ENCODE measurements at regions not wholly inside any gene's neighbourhood (a gene's known extent, or its start where the extent isn't known, plus 50 kb on each side); places are given as distances from the start of the nearest gene placed in this dataset.

DNA sequence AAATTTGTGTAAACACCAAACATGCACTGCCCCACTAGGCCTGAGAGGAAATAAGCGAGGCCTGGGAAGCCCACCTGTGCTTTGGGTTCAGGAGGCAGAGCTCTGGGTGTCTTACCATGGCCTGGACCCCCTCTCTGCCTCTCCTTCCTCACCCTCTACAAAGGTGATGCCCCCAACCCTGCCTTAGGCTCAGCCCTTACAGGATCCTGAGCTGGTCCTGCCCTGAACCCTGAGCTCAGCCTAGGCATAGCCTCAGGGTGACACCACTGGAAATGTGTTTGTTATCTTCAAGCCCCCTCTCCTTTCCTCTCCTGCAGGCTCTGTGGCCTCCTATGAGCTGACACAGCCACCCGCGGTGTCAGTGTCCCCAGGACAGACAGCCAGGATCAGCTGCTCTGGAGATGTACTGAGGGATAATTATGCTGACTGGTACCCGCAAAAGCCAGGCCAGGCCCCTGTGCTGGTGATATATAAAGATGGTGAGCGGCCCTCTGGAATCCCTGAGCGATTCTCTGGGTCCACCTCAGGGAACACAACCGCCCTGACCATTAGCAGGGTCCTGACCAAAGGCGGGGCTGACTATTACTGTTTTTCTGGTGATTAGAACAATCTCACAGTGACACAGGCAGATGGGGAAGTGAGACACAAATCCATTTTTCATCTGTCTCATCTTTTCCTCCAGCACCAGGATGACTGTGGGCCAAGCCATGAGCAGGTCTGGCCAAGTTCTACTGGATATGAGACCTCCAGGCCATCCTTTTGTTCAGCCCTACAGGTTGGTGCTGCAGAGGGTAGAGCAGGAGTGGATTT, 117.8 kb downstream of the GGTLC2 start:
- in situ Hi-C loops (cut with HindIII; ENCODE audit: extremely low pct_ligation_motif_present, low pct_unique_long_range_greater_than_20kb): no loop called here
- ATAC-seq: no peak
- intact Hi-C loops (cut with micrococcal nuclease; ENCODE audit: unreplicated experiment): no loop called here
- Histone ChIP-seq H3K4me3 (replicated peaks in 1 of 3; ENCODE audit: insufficient read depth in 1 of 3, low read depth in 2 of 3, low read length in 3 of 3) (no peak overlapping the region), H4K20me1 (ENCODE audit: insufficient read depth, low read length) (no peaks in the 10 kb centered on the region), H3K4me1 (ENCODE audit: insufficient read depth, low read length) (no peaks in the 10 kb centered on the region), H3K36me3 (replicated peaks in 1 of 2; ENCODE audit: control insufficient read depth in 1 of 2, insufficient read depth in 2 of 2, low read length in 2 of 2) (no peaks in the 10 kb centered on the region), H3K27ac (ENCODE audit: extremely low read length, insufficient read depth, low read length) (no peak overlapping the region), H3K4me2 (ENCODE audit: low read depth, low read length) (no peak overlapping the region), H2AFZ (ENCODE audit: low read length) (no peak overlapping the region), H3K9me3 (ENCODE audit: low read length) (no peaks in the 10 kb centered on the region), H3K27me3 (ENCODE audit: control insufficient read depth in 1 of 2, insufficient read depth in 2 of 2, low read length in 2 of 2) (peaks cover 0 to 7% of the 10 kb centered on the region in 2 experiments; a peak in 2 of 5 replicates), H3K79me2 (ENCODE audit: insufficient read depth, low read length) (no peaks in the 10 kb centered on the region), H3K9ac (ENCODE audit: insufficient read depth, low read depth, low read length) (no peak overlapping the region)
- POLR2A ChIA-PET: no interaction called here
- WGBS (ENCODE audit: low lambda C conversion rate): 0% methylated on average over 5 of the region's 8 CpGs
- TF ChIP-seq, protein P1, sequence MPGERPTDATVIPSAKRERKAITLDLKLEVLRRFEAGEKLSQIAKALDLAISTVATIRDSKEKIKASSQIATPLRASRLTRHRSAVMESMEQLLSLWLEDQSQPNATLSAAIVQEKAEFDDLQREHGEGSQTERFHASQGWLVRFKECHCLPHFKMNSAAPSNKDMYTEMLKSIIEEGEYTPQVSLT (CRISPR knock-in tag; IDR thresholded peaks at IDR 0.05; ENCODE audit: borderline replicate concordance, low read depth): no peak
- TF ChIP-seq, protein P2, sequence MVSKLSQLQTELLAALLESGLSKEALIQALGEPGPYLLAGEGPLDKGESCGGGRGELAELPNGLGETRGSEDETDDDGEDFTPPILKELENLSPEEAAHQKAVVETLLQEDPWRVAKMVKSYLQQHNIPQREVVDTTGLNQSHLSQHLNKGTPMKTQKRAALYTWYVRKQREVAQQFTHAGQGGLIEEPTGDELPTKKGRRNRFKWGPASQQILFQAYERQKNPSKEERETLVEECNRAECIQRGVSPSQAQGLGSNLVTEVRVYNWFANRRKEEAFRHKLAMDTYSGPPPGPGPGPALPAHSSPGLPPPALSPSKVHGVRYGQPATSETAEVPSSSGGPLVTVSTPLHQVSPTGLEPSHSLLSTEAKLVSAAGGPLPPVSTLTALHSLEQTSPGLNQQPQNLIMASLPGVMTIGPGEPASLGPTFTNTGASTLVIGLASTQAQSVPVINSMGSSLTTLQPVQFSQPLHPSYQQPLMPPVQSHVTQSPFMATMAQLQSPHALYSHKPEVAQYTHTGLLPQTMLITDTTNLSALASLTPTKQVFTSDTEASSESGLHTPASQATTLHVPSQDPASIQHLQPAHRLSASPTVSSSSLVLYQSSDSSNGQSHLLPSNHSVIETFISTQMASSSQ (IDR thresholded peaks at IDR 0.05; ENCODE audit: low read depth): no peak
- TF ChIP-seq, protein P2 (CRISPR knock-in tag; IDR thresholded peaks at IDR 0.05; ENCODE audit: borderline replicate concordance): no peak
- TF ChIP-seq, protein P3, sequence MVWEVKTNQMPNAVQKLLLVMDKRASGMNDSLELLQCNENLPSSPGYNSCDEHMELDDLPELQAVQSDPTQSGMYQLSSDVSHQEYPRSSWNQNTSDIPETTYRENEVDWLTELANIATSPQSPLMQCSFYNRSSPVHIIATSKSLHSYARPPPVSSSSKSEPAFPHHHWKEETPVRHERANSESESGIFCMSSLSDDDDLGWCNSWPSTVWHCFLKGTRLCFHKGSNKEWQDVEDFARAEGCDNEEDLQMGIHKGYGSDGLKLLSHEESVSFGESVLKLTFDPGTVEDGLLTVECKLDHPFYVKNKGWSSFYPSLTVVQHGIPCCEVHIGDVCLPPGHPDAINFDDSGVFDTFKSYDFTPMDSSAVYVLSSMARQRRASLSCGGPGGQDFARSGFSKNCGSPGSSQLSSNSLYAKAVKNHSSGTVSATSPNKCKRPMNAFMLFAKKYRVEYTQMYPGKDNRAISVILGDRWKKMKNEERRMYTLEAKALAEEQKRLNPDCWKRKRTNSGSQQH (CRISPR knock-in tag; IDR thresholded peaks at IDR 0.05; ENCODE audit: low read depth): no peak
- no peak for TF ChIP-seq ZNF460 (CRISPR knock-in tag; IDR thresholded peaks at IDR 0.05; ENCODE audit: borderline replicate concordance)
- CTCF ChIA-PET (ENCODE audit: low intra/inter-chr PET ratio, low total read pairs): no interaction called here
- no peak for DNase-seq (ENCODE audit: low spot score)
- BruUV-seq (replicated peaks): no TSS peak
- no peak for FAIRE-seq

Measured in HepG2 (cell line).